KOPT-K1 (cell line): ENCODE measurements at regions not wholly inside any gene's neighbourhood (a gene's known extent, or its start where the extent isn't known, plus 50 kb on each side); places are given as distances from the start of the nearest gene placed in this dataset.
"Not testable (repeated sequence)": the region's sequence is repeated elsewhere in the genome, so short reads cannot be mapped to it uniquely, and the experiment has no call there.

Experiments used
- H3K27ac ChIP-seq: fragments of 200-600 bp; sonication (generic); 2 replicates; pipeline ENCODE4 v1.5.1; 2016; ENCODE audit warnings: antibody characterized with exemption, mild to moderate bottlenecking, low read depth, low read length; ENCODE audit not compliant: poor library complexity, severe bottlenecking
- H3K36me3 ChIP-seq: fragments of 200-600 bp; sonication (generic); 2 replicates; pipeline ENCODE4 v1.5.1; 2017; ENCODE audit warnings: antibody characterized with exemption, mild to moderate bottlenecking, low read length, moderate library complexity; ENCODE audit not compliant: insufficient read depth
- H3K9me3 ChIP-seq: fragments of 200-600 bp; sonication (generic); 2 replicates; pipeline ENCODE4 v1.5.1; 2017; ENCODE audit warnings: antibody characterized with exemption, low read length, mild to moderate bottlenecking; ENCODE audit not compliant: insufficient read depth, poor library complexity, severe bottlenecking

- Histone ChIP-seq H3K27ac (no peak overlapping the region), H3K9me3 (no peaks in the 10 kb centered on the region)
Measured at GRCh38 chr4:114304046-114304445, 294.6 kb upstream of the UGT8 start.

GRCh38 chr4:114304567-114304966 lies 294.0 kb upstream of the UGT8 start:
- Histone ChIP-seq H3K36me3 (no peaks in the 10 kb centered on the region), H3K27ac (no peak overlapping the region), H3K9me3 (no peaks in the 10 kb centered on the region)

More at GRCh38 chr4:114304046-114304445, 294.6 kb upstream of the UGT8 start:
- no peaks in the 10 kb centered on the region for H3K36me3 ChIP-seq

- Histone ChIP-seq H3K27ac (no peak overlapping the region), H3K9me3 (no peaks in the 10 kb centered on the region), H3K36me3 (no peaks in the 10 kb centered on the region)
Measured at GRCh38 chr4:114306946-114307345, 291.7 kb upstream of the UGT8 start.

GRCh38 chr4:114310296-114310925 lies 288.2 kb upstream of the UGT8 start:
- Histone ChIP-seq H3K27ac (no peak overlapping the region), H3K9me3 (no peaks in the 10 kb centered on the region), H3K36me3 (no peaks in the 10 kb centered on the region)

GRCh38 chr4:114311787-114312186 lies 286.8 kb upstream of the UGT8 start:
- H3K27ac ChIP-seq: no peak overlapping the region
- no peaks in the 10 kb centered on the region for H3K36me3 ChIP-seq
- no peaks in the 10 kb centered on the region for H3K9me3 ChIP-seq

GRCh38 chr4:114312338-114312737 lies 286.3 kb upstream of the UGT8 start:
- H3K9me3 ChIP-seq: no peaks in the 10 kb centered on the region
- no peaks in the 10 kb centered on the region for H3K36me3 ChIP-seq

GRCh38 chr4:114316789-114317188 lies 281.8 kb upstream of the UGT8 start:
- Histone ChIP-seq H3K27ac (no peak overlapping the region), H3K9me3 (no peaks in the 10 kb centered on the region), H3K36me3 (no peaks in the 10 kb centered on the region)

More at GRCh38 chr4:114312338-114312737, 286.3 kb upstream of the UGT8 start:
- no peak overlapping the region for H3K27ac ChIP-seq

GRCh38 chr4:114317564-114317963 lies 281.0 kb upstream of the UGT8 start:
- Histone ChIP-seq H3K27ac (no peak overlapping the region), H3K9me3 (no peaks in the 10 kb centered on the region), H3K36me3 (no peaks in the 10 kb centered on the region)

- Histone ChIP-seq H3K36me3 (no peaks in the 10 kb centered on the region), H3K27ac (no peak overlapping the region), H3K9me3 (no peaks in the 10 kb centered on the region)
Measured at GRCh38 chr4:114318309-114318708, 280.3 kb upstream of the UGT8 start.

GRCh38 chr4:114320126-114320525 lies 278.5 kb upstream of the UGT8 start:
- Histone ChIP-seq H3K27ac (no peak overlapping the region), H3K36me3 (no peaks in the 10 kb centered on the region), H3K9me3 (no peaks in the 10 kb centered on the region)

- Histone ChIP-seq H3K36me3 (no peaks in the 10 kb centered on the region), H3K9me3 (no peaks in the 10 kb centered on the region), H3K27ac (no peak overlapping the region)
Measured at GRCh38 chr4:114321366-114321765, 277.2 kb upstream of the UGT8 start.

GRCh38 chr4:114323841-114324240 lies 274.8 kb upstream of the UGT8 start:
- no peaks in the 10 kb centered on the region for H3K9me3 ChIP-seq
- H3K27ac ChIP-seq: no peak overlapping the region
- no peaks in the 10 kb centered on the region for H3K36me3 ChIP-seq

- no peak overlapping the region for H3K27ac ChIP-seq
- no peaks in the 10 kb centered on the region for H3K36me3 ChIP-seq
- no peaks in the 10 kb centered on the region for H3K9me3 ChIP-seq
Measured at GRCh38 chr4:114326358-114326757, 272.2 kb upstream of the UGT8 start.

GRCh38 chr4:114332119-114332518 lies 266.5 kb upstream of the UGT8 start:
- Histone ChIP-seq H3K27ac (no peak overlapping the region), H3K36me3 (no peaks in the 10 kb centered on the region), H3K9me3 (no peaks in the 10 kb centered on the region)

GRCh38 chr4:114334363-114334762 lies 264.2 kb upstream of the UGT8 start:
- H3K9me3 ChIP-seq, H3K27ac ChIP-seq, H3K36me3 ChIP-seq: not testable (repeated sequence)

GRCh38 chr4:114334884-114335330 lies 263.7 kb upstream of the UGT8 start:
- Histone ChIP-seq H3K27ac (no peak overlapping the region), H3K36me3 (no peaks in the 10 kb centered on the region)

More at GRCh38 chr4:114334884-114335330, 263.7 kb upstream of the UGT8 start:
- H3K9me3 ChIP-seq: no peaks in the 10 kb centered on the region
